MM.1S (cell line): ENCODE measurements at regions not wholly inside any gene's neighbourhood (a gene's known extent, or its start where the extent isn't known, plus 50 kb on each side); places are given as distances from the start of the nearest gene placed in this dataset.

Source experiments
- DNase-seq: peaks from one replicate; pipeline ENCODE4 v3.0.0-alpha.2; 2015
- H2AFZ ChIP-seq: fragments of 300-600 bp; sonication (generic); 2 replicates; pipeline ENCODE4 v1.6.0; 2016; ENCODE audit warnings: antibody characterized with exemption, low read length
- H3F3A ChIP-seq: fragments of 300-600 bp; sonication (generic); 2 replicates; pipeline ENCODE4 v1.6.1; 2016; ENCODE audit warnings: mild to moderate bottlenecking, antibody characterized with exemption, low read length, moderate library complexity, mixed read lengths; ENCODE audit not compliant: insufficient read depth
- H3K27ac ChIP-seq: fragments of 300-600 bp; sonication (generic); 2 replicates; pipeline ENCODE4 v1.5.1; 2016; ENCODE audit warnings: mild to moderate bottlenecking, low read length
- H3K27me3 ChIP-seq: fragments of 300-600 bp; sonication (generic); replicated peaks from 2 replicates; pipeline ENCODE4 v1.6.0; 2016; ENCODE audit warnings: low read length; ENCODE audit not compliant: insufficient read depth
- H3K36me3 ChIP-seq: fragments of 300-600 bp; sonication (generic); replicated peaks from 2 replicates; pipeline ENCODE4 v1.6.1; 2016; ENCODE audit warnings: mild to moderate bottlenecking, low read length, mixed read lengths; ENCODE audit not compliant: insufficient read depth
- H3K4me1 ChIP-seq: fragments of 300-600 bp; sonication (generic); 2 replicates; pipeline ENCODE4 v1.6.1; 2016; ENCODE audit warnings: low read length, mixed read lengths
- H3K4me2 ChIP-seq: fragments of 300-600 bp; sonication (generic); 2 replicates; pipeline ENCODE4 v1.6.0; 2016; ENCODE audit warnings: low read depth, low read length
- H3K4me3 ChIP-seq: fragments of 300-600 bp; sonication (generic); 2 replicates; pipeline ENCODE4 v1.5.1; 2016; ENCODE audit warnings: low read length, mixed read lengths
- H3K79me2 ChIP-seq: fragments of 300-600 bp; sonication (generic); 2 replicates; pipeline ENCODE4 v1.6.1; 2016; ENCODE audit warnings: mixed run types, low read length, mixed read lengths
- H3K9ac ChIP-seq: fragments of 300-600 bp; sonication (generic); 2 replicates; pipeline ENCODE4 v1.6.1; 2016; ENCODE audit warnings: low read length, mixed read lengths
- H3K9me2 ChIP-seq: fragments of 300-600 bp; sonication (generic); replicated peaks from 2 replicates; pipeline ENCODE4 v1.6.1; 2016; ENCODE audit warnings: mild to moderate bottlenecking, low read length, mixed read lengths; ENCODE audit not compliant: insufficient read depth
- H3K9me3 ChIP-seq: fragments of 300-600 bp; sonication (generic); replicated peaks from 2 replicates; pipeline ENCODE4 v1.6.1; 2016; ENCODE audit warnings: mild to moderate bottlenecking, low read length, mixed read lengths; ENCODE audit not compliant: insufficient read depth
- H4K20me1 ChIP-seq: fragments of 300-600 bp; sonication (generic); 2 replicates; pipeline ENCODE4 v1.6.1; 2016; ENCODE audit warnings: mild to moderate bottlenecking, low read length, moderate library complexity, mixed read lengths; ENCODE audit not compliant: insufficient read depth
- EZH2 ChIP-seq: fragments of 300-600 bp; sonication (generic); optimal IDR thresholded peaks from 2 replicates; pipeline ENCODE3; 2017; ENCODE audit warnings: low read depth, mild to moderate bottlenecking, antibody characterized with exemption, low read length, mixed read lengths
- EZH2phosphoT487 ChIP-seq: fragments of 300-600 bp; sonication (generic); IDR thresholded peaks from 2 replicates; pipeline ENCODE4 v1.6.1; 2018; ENCODE audit warnings: antibody characterized with exemption, low read length
- TF ChIP-seq, protein P1 (sequence below): fragments of 300-600 bp; sonication (generic); IDR thresholded peaks from 2 replicates; pipeline ENCODE4 v1.5.1; 2016; ENCODE audit warnings: antibody characterized with exemption, low read length, mixed read lengths

GRCh38 chr11:116647305-116648080 lies 125.3 kb downstream of the BUD13 start:
- H3K27ac ChIP-seq, result no peak overlapping the region
- H3K4me1 ChIP-seq, result no peaks in the 10 kb centered on the region
- H4K20me1 ChIP-seq, result no peaks in the 10 kb centered on the region
- H3K79me2 ChIP-seq, result no peaks in the 10 kb centered on the region
- H3K4me3 ChIP-seq, result no peak overlapping the region
- no peak for TF ChIP-seq EZH2phosphoT487
- TF ChIP-seq EZH2, result no peak
- TF ChIP-seq, protein P1, sequence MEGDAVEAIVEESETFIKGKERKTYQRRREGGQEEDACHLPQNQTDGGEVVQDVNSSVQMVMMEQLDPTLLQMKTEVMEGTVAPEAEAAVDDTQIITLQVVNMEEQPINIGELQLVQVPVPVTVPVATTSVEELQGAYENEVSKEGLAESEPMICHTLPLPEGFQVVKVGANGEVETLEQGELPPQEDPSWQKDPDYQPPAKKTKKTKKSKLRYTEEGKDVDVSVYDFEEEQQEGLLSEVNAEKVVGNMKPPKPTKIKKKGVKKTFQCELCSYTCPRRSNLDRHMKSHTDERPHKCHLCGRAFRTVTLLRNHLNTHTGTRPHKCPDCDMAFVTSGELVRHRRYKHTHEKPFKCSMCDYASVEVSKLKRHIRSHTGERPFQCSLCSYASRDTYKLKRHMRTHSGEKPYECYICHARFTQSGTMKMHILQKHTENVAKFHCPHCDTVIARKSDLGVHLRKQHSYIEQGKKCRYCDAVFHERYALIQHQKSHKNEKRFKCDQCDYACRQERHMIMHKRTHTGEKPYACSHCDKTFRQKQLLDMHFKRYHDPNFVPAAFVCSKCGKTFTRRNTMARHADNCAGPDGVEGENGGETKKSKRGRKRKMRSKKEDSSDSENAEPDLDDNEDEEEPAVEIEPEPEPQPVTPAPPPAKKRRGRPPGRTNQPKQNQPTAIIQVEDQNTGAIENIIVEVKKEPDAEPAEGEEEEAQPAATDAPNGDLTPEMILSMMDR, result no peak
- no peak overlapping the region for H2AFZ ChIP-seq
- H3K9me2 ChIP-seq, result no peaks in the 10 kb centered on the region
- no peaks in the 10 kb centered on the region for H3F3A ChIP-seq
- H3K9ac ChIP-seq, result no peak overlapping the region
- H3K27me3 ChIP-seq, result no peaks in the 10 kb centered on the region
- H3K36me3 ChIP-seq, result no peaks in the 10 kb centered on the region
- DNase-seq, result no peak
- no peaks in the 10 kb centered on the region for H3K9me3 ChIP-seq
- no peak overlapping the region for H3K4me2 ChIP-seq

DNA sequence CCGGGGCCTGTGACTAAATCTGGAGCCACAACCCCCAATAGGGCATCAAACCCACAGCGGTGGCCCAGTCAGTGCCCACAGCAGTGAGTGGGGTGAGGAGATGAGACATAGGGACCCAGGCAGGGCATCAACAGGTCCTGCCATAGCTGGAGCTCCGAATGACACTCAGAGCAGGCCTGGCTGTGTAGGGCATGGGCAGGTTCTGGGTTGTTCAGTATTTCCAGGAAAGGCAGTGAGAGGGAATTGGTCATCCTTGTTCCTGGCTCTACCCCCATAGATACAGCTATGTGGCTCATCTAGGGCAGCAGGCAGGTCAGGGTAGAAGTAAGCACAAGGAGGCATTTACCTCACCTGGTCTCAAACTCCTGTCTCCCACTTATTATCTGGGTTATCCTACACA lies 126.6 kb downstream of the BUD13 start:
- no peaks in the 10 kb centered on the region for H3K4me1 ChIP-seq
- TF ChIP-seq, protein P1, result no peak
- TF ChIP-seq EZH2, result no peak
- no peak for TF ChIP-seq EZH2phosphoT487
- no peaks in the 10 kb centered on the region for H3F3A ChIP-seq
- H3K4me2 ChIP-seq, result no peak overlapping the region
- H3K4me3 ChIP-seq, result no peak overlapping the region
- no peak overlapping the region for H3K9ac ChIP-seq
- no peaks in the 10 kb centered on the region for H3K9me3 ChIP-seq
- H2AFZ ChIP-seq, result no peak overlapping the region
- H3K36me3 ChIP-seq, result no peaks in the 10 kb centered on the region
- H3K27me3 ChIP-seq, result no peaks in the 10 kb centered on the region
- no peak overlapping the region for H3K27ac ChIP-seq
- DNase-seq, result no peak
- H3K9me2 ChIP-seq, result no peaks in the 10 kb centered on the region
- no peaks in the 10 kb centered on the region for H3K79me2 ChIP-seq
- no peaks in the 10 kb centered on the region for H4K20me1 ChIP-seq

- no peak overlapping the region for H3K9ac ChIP-seq
- no peak overlapping the region for H3K4me2 ChIP-seq
- DNase-seq, result no peak
- no peaks in the 10 kb centered on the region for H3K9me3 ChIP-seq
- no peaks in the 10 kb centered on the region for H3K27me3 ChIP-seq
- H2AFZ ChIP-seq, result no peak overlapping the region
- no peaks in the 10 kb centered on the region for H3K36me3 ChIP-seq
- TF ChIP-seq, protein P1, result no peak
- TF ChIP-seq EZH2 (no peak), EZH2phosphoT487 (no peak)
- no peaks in the 10 kb centered on the region for H3K79me2 ChIP-seq
- no peaks in the 10 kb centered on the region for H3K9me2 ChIP-seq
- no peaks in the 10 kb centered on the region for H4K20me1 ChIP-seq
- no peaks in the 10 kb centered on the region for H3F3A ChIP-seq
- no peak overlapping the region for H3K4me3 ChIP-seq
- no peak overlapping the region for H3K27ac ChIP-seq
- H3K4me1 ChIP-seq, result no peaks in the 10 kb centered on the region
These were observed 127.9 kb downstream of the BUD13 start for GRCh38 chr11:116644941-116645305.
